Skin of body (tissue), 1 donor: ENCODE measurements at regions not wholly inside any gene's neighbourhood (a gene's known extent, or its start where the extent isn't known, plus 50 kb on each side); places are given as distances from the start of the nearest gene placed in this dataset.

Experiments used
- DNase-seq: peaks from one replicate; lab custom pipeline; 2025; lab: John Stamatoyannopoulos, UW

DNA sequence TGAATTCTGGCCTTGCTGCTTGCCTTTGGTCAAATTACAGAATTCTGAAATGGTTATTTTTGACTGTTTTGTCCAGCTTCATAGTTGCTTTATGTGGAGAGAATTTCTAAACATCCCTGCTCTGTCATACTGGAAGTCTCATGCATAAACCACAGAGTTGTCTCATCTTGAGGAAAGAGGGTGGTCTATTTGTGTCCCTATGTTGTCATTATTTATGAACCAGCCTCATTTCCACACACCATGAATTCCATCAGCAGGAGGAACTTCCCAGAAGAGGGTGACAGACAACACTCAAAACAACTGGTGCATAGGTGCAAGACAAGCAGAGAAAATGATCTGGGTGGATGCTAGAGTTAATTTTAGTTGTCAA lies 525.8 kb upstream of the GOT2 start:
- DNase-seq: no peak

GRCh38 chr16:59259074-59259949 lies 525.2 kb upstream of the GOT2 start:
- no peak for DNase-seq

- DNase-seq: no peak
Measured at GRCh38 chr16:59252317-59252716, 518.2 kb upstream of the GOT2 start.

- no peak for DNase-seq
Measured at GRCh38 chr16:59249011-59249410, 514.9 kb upstream of the GOT2 start.

DNA sequence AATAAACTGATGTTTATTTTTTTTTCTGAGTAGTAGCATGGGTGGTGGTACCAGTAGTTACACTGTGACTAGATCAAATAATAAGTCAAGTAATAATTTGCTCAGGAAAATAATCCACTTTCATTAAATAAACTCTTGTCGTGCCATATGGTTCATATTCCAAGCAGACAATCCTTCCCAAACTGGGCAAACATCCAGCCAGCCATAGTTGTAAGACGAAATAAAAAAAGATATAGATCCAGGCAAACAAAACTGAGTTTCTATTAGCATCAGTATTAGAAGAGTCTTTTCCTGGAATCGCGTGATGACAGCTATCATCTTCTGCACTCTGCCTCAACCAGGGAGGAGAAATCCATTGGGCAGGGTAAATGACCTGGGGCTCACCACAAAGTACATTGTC lies 508.4 kb upstream of the GOT2 start:
- DNase-seq: peak; percentile 23

GRCh38 chr16:59238246-59238645 lies 504.1 kb upstream of the GOT2 start:
- no peak for DNase-seq

DNA sequence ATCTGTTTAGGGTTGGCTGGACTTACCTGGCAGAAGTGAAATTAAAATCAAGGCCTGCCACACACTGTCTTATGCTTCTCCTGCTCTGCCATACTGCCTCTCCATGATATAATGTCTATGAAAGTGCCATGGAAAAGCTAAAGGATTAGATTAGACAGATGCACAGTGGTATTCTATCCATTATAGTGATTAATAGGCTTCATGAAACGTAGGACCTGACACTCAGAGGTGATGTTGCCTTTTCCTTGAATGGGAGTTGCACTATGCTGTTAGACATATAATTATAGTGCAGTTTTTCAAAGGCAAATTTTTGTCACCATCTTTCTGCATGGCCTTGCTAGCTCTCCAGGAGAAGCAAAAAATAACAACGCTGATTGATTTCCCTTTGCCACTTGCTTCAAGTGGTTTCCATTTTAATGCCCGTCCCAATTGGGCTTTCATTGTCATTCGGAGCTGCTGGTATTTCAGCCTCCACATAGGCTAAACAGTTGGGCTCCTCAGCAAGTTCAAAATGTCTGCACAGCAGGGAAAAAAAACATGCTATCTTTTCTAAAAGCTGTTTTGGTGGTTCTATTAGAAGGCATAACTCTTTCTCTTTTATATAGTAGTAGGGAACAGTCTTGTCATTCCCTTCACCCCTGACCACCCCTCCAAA lies 502.8 kb upstream of the GOT2 start:
- no peak for DNase-seq

- no peak for DNase-seq
Measured at GRCh38 chr16:59224401-59224800, 490.3 kb upstream of the GOT2 start.

GRCh38 chr16:59220011-59220410 lies 485.9 kb upstream of the GOT2 start:
- no peak for DNase-seq

DNA sequence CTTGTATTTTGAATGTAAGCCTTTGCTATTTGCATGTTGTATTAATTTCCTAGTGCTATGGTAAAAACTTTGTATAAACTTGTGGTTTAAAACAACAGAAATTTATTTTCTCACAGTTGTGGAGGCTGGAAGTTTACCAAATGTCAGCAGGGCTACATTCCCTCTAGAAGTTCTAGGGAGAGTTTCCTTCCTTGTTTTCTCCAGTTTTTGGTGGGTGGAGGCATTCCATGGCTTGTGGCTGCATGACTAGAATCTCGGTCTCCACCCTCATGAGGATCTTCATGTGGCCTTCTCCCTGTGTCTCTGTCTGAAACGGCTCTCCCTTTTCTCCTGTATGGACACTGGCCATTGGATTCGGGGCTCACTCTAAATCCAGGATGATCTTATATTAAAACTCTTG lies 482.2 kb upstream of the GOT2 start:
- DNase-seq: no peak

- DNase-seq: no peak
Measured at GRCh38 chr16:59214455-59214854, 480.3 kb upstream of the GOT2 start.

DNA sequence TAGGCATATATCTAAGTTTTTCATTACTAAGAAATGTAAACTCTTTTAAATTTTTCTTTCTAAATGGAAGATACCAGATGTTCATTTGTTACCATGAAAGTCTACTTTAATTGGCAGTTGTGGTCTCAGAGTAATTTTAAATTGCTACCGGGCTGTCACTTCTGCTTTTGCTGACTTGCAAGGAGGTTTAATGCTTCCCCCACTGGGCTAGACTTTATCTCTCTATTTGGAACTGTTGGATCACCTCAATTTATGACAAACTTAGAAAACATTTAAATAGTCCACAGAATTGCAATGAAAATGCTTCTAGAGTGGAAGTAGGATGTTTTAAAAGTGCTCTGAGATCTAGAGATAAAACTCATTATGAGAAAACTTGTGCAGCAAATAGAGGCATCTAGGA lies 479.8 kb upstream of the GOT2 start:
- no peak for DNase-seq

DNA sequence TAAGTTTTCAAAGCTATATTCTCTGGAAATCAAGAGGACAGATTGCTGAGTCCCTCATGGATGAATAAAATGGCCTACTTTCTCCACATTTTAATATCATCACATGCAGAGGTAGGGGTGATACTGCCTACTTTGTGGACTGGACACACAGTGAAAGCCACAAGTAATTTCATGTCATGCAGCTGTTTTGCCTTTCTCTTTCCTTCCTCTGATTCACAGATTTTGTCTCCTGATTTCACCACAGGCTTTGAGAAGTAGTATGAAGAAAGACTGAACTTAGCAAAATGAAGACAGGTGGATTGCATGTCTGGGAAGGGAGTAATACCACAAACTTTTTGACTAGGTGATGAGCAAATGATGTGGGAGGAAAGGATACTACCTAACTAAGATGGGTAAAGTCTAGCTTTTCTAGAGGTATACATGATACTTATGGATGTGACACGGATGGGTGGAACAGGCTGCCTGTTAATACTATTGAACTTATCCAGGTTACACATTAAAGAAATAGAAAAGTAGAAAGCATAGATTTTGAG lies 478.4 kb upstream of the GOT2 start:
- DNase-seq: no peak

DNA sequence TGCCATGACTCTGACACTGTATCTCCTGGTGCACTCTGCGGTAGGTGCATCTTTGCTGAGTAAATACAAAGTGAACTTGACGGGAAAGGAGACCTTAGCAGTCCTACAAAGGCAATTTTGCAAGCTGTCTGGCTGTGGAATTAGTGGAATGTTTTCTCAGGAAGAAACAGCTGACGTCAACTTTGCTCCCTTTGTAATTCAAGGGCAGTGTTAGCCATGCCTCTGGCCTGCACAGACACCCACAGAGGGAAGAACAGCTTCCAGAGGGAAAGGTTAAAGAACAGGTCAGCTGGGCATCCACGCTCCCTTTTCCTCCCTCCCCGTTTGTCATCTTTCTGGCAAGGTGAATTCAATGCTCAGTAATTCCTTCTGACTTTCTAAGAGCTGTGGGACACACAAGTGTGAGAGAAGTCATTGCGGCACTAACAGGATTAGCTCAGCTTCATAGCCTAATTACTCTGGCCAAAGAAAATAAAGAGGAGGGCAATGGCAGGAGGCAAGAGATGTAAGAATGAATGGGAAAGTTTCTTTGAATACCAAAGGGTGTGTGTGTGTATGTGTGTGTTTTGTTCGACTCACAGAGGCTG lies 476.9 kb upstream of the GOT2 start:
- DNase-seq: peak; percentile 7

DNA sequence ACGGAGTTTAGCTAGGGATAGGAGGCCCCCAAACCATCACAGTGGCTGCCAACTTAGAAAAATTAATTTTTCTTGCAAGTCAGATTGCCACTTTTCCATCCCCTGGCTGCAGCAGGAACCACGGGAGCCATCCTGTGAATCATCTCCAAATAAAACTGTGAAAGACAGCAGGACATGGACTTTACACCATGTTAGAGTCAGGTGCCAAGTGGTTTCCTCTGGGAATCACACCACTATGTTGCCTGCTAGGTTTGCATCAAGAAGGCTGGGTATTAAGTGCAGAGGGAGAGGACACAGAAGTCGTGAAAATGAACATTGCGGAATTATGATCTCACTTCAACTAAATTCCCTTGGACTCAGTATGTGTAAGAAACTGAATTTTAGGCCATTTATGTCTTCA lies 471.3 kb upstream of the GOT2 start:
- DNase-seq: no peak

DNA sequence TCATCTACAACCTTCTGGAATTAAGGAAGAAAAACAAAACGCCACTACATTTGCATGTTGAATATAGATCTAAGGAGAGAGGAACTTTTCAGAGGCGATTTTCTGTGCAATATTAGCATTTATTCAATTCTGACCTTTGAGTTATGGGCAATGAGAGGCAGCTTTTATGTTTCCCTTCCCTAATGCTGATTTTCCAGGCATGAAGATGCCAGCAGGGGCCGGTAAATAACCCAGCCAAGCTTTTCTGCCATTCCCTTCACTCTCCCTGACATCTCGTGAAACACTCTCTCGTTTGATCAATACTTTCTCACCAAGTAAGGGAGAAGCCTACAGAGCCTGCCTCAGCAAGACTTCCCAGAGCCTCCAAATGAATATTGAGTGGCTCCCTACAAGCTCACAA lies 470.5 kb upstream of the GOT2 start:
- DNase-seq: no peak

GRCh38 chr16:59202233-59202862 lies 468.2 kb upstream of the GOT2 start:
- DNase-seq: no peak

GRCh38 chr16:59201821-59202220 lies 467.7 kb upstream of the GOT2 start:
- DNase-seq: no peak

GRCh38 chr16:59201160-59201559 lies 467.0 kb upstream of the GOT2 start:
- no peak for DNase-seq

DNA sequence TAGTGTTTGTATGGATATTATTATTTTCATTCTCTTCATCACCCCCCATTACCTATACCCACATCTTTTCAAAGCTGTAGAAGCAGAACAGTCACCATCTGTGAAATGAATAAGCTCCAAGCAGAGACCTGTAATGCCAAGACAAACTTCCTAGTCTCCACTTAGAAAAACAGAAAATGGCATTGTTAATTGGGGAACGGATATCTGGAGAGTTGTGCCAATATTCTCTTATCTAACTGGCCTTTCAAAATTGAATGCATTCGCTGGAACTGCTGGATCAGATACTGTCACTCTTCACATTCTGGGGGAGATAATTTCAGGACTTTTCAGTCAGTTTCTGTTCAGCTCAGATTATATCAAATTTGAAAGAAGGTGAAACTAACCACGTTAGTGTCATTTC lies 464.4 kb upstream of the GOT2 start:
- no peak for DNase-seq

GRCh38 chr16:59195242-59195641 lies 461.1 kb upstream of the GOT2 start:
- no peak for DNase-seq

DNA sequence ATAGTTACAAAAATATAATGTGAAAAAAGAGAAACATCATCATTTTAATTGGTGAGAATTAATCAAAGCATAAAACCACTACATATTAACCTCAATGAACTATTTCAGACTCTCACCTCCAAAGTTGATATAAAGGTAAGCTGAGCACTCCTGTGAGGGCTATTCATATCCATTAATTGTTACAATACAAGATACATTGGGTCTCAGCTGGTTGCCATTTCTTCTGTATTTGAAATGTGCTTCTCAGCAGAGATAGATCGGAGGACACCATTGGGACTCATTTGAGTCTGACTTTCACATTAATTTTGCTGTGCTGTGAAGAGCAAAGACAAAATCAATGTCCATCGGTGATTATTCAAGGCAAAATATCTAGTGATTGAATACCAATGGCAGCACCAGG lies 459.5 kb upstream of the GOT2 start:
- no peak for DNase-seq
